ENCODE measurements at regions not wholly inside any gene's neighbourhood (a gene's known extent, or its start where the extent isn't known, plus 50 kb on each side); places are given as distances from the start of the nearest gene placed in this dataset.

GRCh38 chr12:111224186-111225066, 144.5 kb downstream of the PHETA1 start:
- no peak overlapping the region for H3K4me3 ChIP-seq
- H3K27ac ChIP-seq, result no peak overlapping the region
- peaks cover 0 to 30% of the 10 kb centered on the region in 2 donors for H3K27me3 ChIP-seq
- no peaks in the 10 kb centered on the region for H3K9me3 ChIP-seq
- H3K36me3 ChIP-seq, result no peaks in the 10 kb centered on the region
- DNase-seq, result no peak
- H3K4me1 ChIP-seq, result no peaks in the 10 kb centered on the region
- TF ChIP-seq, protein P1, sequence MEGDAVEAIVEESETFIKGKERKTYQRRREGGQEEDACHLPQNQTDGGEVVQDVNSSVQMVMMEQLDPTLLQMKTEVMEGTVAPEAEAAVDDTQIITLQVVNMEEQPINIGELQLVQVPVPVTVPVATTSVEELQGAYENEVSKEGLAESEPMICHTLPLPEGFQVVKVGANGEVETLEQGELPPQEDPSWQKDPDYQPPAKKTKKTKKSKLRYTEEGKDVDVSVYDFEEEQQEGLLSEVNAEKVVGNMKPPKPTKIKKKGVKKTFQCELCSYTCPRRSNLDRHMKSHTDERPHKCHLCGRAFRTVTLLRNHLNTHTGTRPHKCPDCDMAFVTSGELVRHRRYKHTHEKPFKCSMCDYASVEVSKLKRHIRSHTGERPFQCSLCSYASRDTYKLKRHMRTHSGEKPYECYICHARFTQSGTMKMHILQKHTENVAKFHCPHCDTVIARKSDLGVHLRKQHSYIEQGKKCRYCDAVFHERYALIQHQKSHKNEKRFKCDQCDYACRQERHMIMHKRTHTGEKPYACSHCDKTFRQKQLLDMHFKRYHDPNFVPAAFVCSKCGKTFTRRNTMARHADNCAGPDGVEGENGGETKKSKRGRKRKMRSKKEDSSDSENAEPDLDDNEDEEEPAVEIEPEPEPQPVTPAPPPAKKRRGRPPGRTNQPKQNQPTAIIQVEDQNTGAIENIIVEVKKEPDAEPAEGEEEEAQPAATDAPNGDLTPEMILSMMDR (IDR thresholded peaks at IDR 0.05), result no peak
- intact Hi-C loops (cut with DNase I; ENCODE audit: low total_unique reads), result no loop called here

DNA sequence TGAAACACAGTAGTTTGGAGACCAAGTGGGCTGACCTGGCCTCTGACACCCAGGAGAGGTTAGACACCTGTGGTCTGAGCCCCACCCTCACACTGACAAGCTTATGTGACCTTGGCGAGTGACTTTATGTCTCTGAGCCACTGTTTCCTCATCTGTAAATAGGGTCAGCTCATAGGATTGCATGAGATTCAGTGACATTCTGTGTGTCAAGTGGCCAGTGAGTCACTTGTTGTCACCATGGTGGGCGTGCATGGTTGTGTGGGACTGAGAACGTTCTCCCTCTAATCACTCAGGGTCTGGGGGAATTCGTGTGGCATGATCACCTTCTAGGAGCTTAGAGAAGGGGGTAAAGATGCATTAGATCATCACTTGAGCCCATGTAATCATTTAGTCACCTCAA, 146.4 kb downstream of the PHETA1 start:
- TF ChIP-seq, protein P1 (IDR thresholded peaks at IDR 0.05), result no peak
- intact Hi-C loops (cut with DNase I; ENCODE audit: low total_unique reads), result no loop called here
- peaks cover 0 to 30% of the 10 kb centered on the region in 2 donors for H3K27me3 ChIP-seq
- H3K9me3 ChIP-seq, result no peaks in the 10 kb centered on the region
- DNase-seq, result no peak
- no peaks in the 10 kb centered on the region for H3K4me1 ChIP-seq
- H3K27ac ChIP-seq, result no peak overlapping the region
- no peak overlapping the region for H3K4me3 ChIP-seq
- H3K36me3 ChIP-seq, result no peaks in the 10 kb centered on the region

- DNase-seq, result no peak
- Histone ChIP-seq H3K27ac (no peak overlapping the region), H3K4me3 (no peak overlapping the region), H3K9me3 (no peaks in the 10 kb centered on the region), H3K4me1 (no peaks in the 10 kb centered on the region), H3K36me3 (no peaks in the 10 kb centered on the region), H3K27me3 (peaks cover 0 to 30% of the 10 kb centered on the region in 2 donors)
- intact Hi-C loops (cut with DNase I; ENCODE audit: low total_unique reads), result no loop called here
- TF ChIP-seq, protein P1 (IDR thresholded peaks at IDR 0.05), result no peak
Measured at GRCh38 chr12:111222027-111222414, 146.9 kb downstream of the PHETA1 start.

GRCh38 chr12:111221062-111222026, 147.6 kb downstream of the PHETA1 start:
- H3K4me3 ChIP-seq, result no peak overlapping the region
- TF ChIP-seq, protein P1 (IDR thresholded peaks at IDR 0.05), result no peak
- H3K4me1 ChIP-seq, result no peaks in the 10 kb centered on the region
- H3K27ac ChIP-seq, result no peak overlapping the region
- H3K36me3 ChIP-seq, result no peaks in the 10 kb centered on the region
- peaks cover 0 to 26% of the 10 kb centered on the region in 2 donors for H3K27me3 ChIP-seq
- H3K9me3 ChIP-seq, result no peaks in the 10 kb centered on the region
- intact Hi-C loops (cut with DNase I; ENCODE audit: low total_unique reads), result no loop called here
- DNase-seq, result no peak

GRCh38 chr12:111220363-111220762, 148.5 kb downstream of the PHETA1 start:
- intact Hi-C loops (cut with DNase I; ENCODE audit: low total_unique reads), result no loop called here
- no peak for DNase-seq
- Histone ChIP-seq H3K4me1 (no peaks in the 10 kb centered on the region), H3K9me3 (no peaks in the 10 kb centered on the region), H3K27ac (no peak overlapping the region), H3K4me3 (no peak overlapping the region), H3K36me3 (no peaks in the 10 kb centered on the region), H3K27me3 (peaks cover 0 to 23% of the 10 kb centered on the region in 2 donors)
- TF ChIP-seq, protein P1 (IDR thresholded peaks at IDR 0.05), result no peak
